ENCODE measurements at regions not wholly inside any gene's neighbourhood (a gene's known extent, or its start where the extent isn't known, plus 50 kb on each side); places are given as distances from the start of the nearest gene placed in this dataset.
"Not testable (repeated sequence)": the region's sequence is repeated elsewhere in the genome, so short reads cannot be mapped to it uniquely, and the experiment has no call there.

- no peak for DNase-seq
- intact Hi-C loops (cut with DNase I): no loop called here
Observed at GRCh38 chr3:81378552-81379293, 382.7 kb downstream of the GBE1 start.

GRCh38 chr3:81375921-81376320 is 385.5 kb downstream of the GBE1 start:
- intact Hi-C loops (cut with DNase I): no loop called here
- DNase-seq: no peak

DNA sequence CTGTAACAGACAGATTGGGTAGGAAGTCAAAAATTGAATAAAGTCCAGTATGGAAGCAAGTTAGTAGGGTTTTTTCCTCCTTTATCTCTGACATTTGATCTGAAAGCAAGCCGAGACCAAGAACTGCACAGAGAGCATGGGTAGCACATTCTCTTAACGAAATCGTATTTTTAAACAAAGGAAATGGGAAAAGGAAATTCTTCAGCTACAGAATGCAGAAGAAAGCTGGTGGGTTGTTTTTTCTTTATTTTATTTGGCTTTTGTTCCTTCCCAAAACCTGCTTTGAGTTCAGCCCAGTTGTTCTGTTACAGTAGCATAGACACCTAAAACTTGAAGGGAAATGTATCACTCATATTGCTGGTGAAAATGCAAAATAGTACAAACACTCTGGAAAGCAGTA is 397.0 kb downstream of the GBE1 start:
- intact Hi-C loops (cut with DNase I): no loop called here
- DNase-seq: no peak

- intact Hi-C loops (cut with DNase I): no loop called here
- no peak for DNase-seq
Observed at GRCh38 chr3:81363816-81364215, 397.6 kb downstream of the GBE1 start.

DNA sequence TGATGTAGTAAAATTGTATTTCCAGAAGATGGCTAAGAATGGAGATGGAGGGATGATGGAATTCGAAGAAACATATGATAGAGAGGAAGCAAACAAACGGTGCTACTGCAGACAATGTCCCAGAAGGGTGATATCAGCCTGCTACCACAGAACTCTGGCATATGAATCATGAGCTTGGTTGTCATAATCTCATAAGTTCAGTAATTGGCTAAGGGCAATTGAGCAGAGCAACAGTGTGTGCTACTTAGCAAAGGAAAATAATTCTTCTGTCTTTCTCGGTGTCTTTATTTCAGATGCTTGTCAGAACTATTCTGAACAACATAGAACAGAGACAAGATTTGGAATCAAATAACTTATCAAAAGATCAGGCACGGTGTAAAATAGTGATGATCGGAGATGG is 407.3 kb downstream of the GBE1 start:
- no peak for DNase-seq
- intact Hi-C loops (cut with DNase I): no loop called here

- intact Hi-C loops (cut with DNase I): no loop called here
- peak in 9 of 42 donors; percentile 2 to 47 (median 8) for DNase-seq
Observed at GRCh38 chr3:81352867-81353266, 408.6 kb downstream of the GBE1 start.

GRCh38 chr3:81349816-81350340 is 411.6 kb downstream of the GBE1 start:
- DNase-seq: peak in 3 of 42 donors; percentile 13 to 40 (median 19)
- intact Hi-C loops (cut with DNase I): no loop called here

- intact Hi-C loops (cut with DNase I): no loop called here
- DNase-seq: no peak
Observed at GRCh38 chr3:81339040-81339845, 422.2 kb downstream of the GBE1 start.

GRCh38 chr3:81336470-81336869 is 425.0 kb downstream of the GBE1 start:
- DNase-seq: no peak
- intact Hi-C loops (cut with DNase I): no loop called here

DNA sequence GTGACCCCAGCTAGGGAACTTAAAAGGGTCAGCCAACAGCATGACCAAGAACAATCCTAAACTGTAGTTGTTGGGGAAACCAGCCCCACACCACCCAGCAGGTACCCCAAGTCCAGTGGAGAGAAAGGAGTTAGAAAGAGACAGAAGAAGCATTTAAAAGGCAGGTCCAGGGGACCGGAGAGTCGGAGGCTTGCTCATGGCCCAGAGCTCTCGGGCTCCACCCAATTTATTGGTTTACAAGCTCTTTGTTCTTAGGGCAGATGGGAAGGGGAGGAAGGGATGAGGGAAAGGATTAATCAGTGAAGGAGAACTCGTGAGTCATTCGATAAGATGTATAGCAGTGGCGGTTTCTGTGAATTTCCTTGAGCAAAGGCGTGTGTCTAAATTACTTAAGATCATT is 431.6 kb downstream of the GBE1 start:
- intact Hi-C loops (cut with DNase I); DNase-seq: not testable (repeated sequence)

DNA sequence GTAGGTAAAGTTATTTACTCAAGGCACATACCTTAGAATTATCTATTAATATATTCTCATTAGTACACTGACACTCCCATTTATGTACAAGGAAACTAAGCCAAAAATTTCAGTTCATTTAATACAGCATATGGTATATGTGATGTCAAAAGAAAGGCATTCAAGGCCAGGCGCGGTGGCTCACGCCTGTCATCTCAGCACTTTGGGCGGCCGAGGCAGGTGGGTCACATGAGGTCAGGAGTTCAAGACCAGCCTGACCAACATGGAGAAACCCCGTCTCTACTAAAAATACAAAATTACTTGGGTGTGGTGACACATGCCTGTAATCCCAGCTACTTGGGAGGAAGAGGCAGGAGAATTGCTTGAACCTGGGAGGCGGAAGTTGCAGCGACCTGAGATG is 435.2 kb downstream of the GBE1 start:
- no peak for DNase-seq
- intact Hi-C loops (cut with DNase I): no loop called here

GRCh38 chr3:81320862-81321261 is 440.6 kb downstream of the GBE1 start:
- intact Hi-C loops (cut with DNase I): no loop called here
- DNase-seq: no peak

GRCh38 chr3:81315030-81315429 is 446.4 kb downstream of the GBE1 start:
- DNase-seq: no peak
- intact Hi-C loops (cut with DNase I): no loop called here

DNA sequence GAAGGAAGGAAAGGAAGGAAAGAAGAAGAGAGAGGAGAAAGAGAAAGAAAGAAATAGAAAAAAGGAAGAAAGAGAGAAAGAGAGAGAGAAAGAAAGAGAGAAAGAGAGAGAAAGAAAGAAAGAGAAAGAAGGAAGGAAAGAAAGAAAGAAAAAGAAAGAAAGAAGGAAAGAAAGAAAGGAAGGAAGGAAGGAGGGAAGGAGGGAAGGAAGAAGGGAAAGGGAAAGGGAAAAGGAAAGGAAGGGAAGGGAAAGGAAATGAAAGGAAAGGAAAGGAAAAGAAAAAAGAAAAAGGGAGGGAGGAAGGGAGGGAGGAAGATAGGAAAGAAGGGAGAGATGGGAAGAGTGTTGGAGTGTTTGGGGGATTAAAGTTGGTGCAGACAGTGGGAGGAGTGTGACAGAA is 450.1 kb downstream of the GBE1 start:
- intact Hi-C loops (cut with DNase I): no loop called here
- no peak for DNase-seq

GRCh38 chr3:81308306-81308705 is 453.1 kb downstream of the GBE1 start:
- intact Hi-C loops (cut with DNase I): no loop called here
- DNase-seq: no peak

DNA sequence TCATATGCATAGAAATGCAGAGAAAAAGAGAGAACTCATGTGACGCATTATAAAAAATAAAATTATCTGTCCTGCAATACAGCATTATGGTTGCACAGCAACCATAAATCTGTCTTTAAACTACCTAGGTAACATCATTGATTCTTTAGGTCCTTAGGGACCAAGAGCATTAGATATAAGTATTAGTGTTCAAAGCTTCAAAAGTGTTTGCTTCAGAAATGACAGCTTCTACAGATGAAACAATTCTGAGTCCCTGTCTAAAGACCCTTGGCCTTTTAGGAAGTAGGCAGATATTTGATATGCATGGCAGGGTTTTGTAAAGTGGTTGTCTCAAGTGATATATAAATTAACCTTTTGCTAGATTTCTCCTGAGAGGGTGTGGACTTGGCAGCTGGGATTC is 454.2 kb downstream of the GBE1 start:
- DNase-seq: no peak
- intact Hi-C loops (cut with DNase I): no loop called here

- intact Hi-C loops (cut with DNase I): no loop called here
- no peak for DNase-seq
Observed at GRCh38 chr3:81303321-81303720, 458.1 kb downstream of the GBE1 start.

GRCh38 chr3:81302045-81302444 is 459.4 kb downstream of the GBE1 start:
- intact Hi-C loops (cut with DNase I): no loop called here
- peak in 39 of 42 donors; percentile 4 to 78 (median 42) for DNase-seq

DNA sequence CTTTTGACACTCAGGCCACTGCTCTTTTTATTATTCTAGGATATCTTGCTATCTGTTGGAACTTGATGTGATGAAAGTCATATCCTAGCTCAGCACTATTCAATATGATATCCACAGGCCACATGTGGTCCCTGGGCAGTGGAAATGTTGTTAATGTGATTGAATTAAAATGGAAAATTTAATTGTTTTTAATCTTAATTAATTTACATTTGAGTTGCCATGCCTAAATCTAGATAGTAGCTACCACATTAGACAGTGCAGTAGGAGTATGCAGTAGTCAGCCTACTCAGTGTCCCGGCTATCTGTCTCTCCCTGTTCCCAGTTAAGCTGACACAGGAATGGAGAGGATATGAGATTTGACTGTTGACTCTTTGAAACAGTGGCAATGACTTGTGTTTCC is 460.2 kb downstream of the GBE1 start:
- intact Hi-C loops (cut with DNase I): no loop called here
- DNase-seq: no peak

DNA sequence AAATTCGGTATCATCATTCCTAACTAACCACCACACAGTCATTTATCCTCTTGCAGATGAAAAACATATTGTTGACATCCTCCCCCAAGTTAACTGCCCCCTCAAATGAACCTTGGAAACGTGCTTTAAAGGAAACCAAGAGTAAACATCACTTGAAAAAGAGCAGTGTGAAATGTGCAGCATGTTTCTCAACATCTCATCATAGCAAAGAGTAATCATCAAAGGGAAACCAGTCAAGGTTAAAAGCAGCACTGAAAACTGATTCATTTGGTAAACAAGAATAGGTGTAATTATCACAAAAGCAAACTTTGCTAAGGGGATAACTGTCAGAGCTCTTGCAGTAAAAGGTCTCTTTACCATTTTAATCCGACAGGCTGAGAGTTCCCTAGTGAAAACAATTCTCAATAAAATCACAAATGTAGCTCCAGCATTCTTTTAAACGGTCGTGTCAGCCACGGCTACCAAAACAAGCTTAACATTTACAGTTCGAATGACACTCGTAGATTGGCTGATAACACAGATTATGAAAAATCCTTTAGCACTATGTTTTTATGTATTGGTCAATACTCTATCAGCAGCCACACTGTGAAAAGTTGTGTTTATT is 461.0 kb downstream of the GBE1 start:
- no peak for DNase-seq
- intact Hi-C loops (cut with DNase I): no loop called here
